ENCODE measurements at regions not wholly inside any gene's neighbourhood (a gene's known extent, or its start where the extent isn't known, plus 50 kb on each side); places are given as distances from the start of the nearest gene placed in this dataset.

DNA sequence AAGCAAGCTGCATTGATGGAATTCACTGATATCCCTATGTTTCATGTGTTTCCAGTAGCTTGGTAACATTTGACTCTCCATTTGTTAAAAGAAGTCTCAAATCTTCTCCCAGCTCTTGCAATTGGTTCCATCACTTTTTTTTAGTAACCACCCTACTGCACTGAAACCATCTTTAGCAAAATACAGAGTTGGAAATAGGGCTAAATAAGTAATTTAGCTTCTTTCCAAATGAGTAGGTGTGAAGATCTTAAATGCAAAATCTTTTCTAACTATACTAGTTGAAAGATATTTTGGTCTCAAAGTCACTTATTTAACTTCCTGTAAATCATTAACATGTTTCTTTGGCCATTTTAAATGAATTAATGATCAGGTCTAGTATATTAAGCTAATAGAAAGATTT lies 138.1 kb downstream of the DIRAS2 start:
- TF ChIP-seq POLR2A (IDR thresholded peaks at IDR 0.05; ENCODE audit: low read length) (no peak), GATA1 (IDR thresholded peaks at IDR 0.05; ENCODE audit: low read depth, low read length) (no peak)
